Chondrocyte (in vitro differentiated cells): ENCODE measurements at regions not wholly inside any gene's neighbourhood (a gene's known extent, or its start where the extent isn't known, plus 50 kb on each side); places are given as distances from the start of the nearest gene placed in this dataset.

Experiments used
- DNase-seq: peaks from one replicate; pipeline ENCODE4 v3.0.0; 2021; ENCODE audit warnings: mixed read lengths, low spot score
- H3K27ac Mint-ChIP-seq: one replicate; pipeline ENCODE4 v1.8.0; 2021; ENCODE audit warnings: mild to moderate bottlenecking, moderate library complexity, mixed read lengths; ENCODE audit not compliant: unreplicated experiment
- H3K27me3 Mint-ChIP-seq: 2 replicates; pipeline ENCODE4 v1.8.0; 2021; ENCODE audit warnings: low read depth, mixed read lengths
- H3K36me3 Mint-ChIP-seq: 2 replicates; pipeline ENCODE4 v1.8.0; 2021; ENCODE audit warnings: low read depth, mixed read lengths
- H3K4me1 Mint-ChIP-seq: 2 replicates; pipeline ENCODE4 v1.8.0; 2021; ENCODE audit warnings: low read depth, mild to moderate bottlenecking, mixed read lengths
- H3K4me3 Mint-ChIP-seq: one replicate; pipeline ENCODE4 v1.8.0; 2021; ENCODE audit warnings: mild to moderate bottlenecking, moderate library complexity, mixed read lengths; ENCODE audit not compliant: unreplicated experiment
- H3K9me3 Mint-ChIP-seq: 2 replicates; pipeline ENCODE4 v1.8.0; 2021; ENCODE audit warnings: low read depth, mixed read lengths
- CTCF ChIP-seq: fragments of 200-600 bp; sonication (generic); IDR thresholded peaks from 2 replicates; pipeline ENCODE4 v1.5.0; 2021; ENCODE audit warnings: antibody characterized with exemption, mild to moderate bottlenecking, moderate library complexity

- Mint-ChIP-seq H3K4me1 (no peaks in the 10 kb centered on the region), H3K27ac (no peak overlapping the region), H3K9me3 (no peaks in the 10 kb centered on the region), H3K27me3 (no peaks in the 10 kb centered on the region), H3K4me3 (no peak overlapping the region), H3K36me3 (no peaks in the 10 kb centered on the region)
- no peak for TF ChIP-seq CTCF
- DNase-seq: no peak
These were observed 746.7 kb upstream of the C9orf72 start for GRCh38 chr9:28319981-28320380.

DNA sequence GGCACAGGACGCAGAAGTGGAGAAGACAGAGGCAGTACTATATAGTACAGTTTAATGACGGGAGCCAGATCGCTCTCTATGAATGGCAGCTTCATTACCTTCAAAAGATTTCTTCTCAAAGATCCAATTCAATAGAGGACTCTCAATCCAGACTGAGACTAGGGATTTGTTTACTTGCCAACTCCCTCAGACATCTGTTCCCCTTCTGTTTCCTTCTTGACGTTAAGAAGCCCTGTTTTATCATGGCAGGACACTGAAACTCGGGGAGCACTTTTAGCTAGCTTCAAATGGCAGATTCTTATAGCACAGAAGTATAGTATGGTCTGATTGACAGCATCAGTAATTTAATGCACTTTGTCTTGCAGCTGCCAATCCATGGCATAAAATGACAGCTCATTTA, 747.3 kb upstream of the C9orf72 start:
- Mint-ChIP-seq H3K36me3 (no peaks in the 10 kb centered on the region), H3K9me3 (no peaks in the 10 kb centered on the region), H3K27ac (no peak overlapping the region), H3K4me1 (no peaks in the 10 kb centered on the region), H3K4me3 (no peak overlapping the region), H3K27me3 (no peaks in the 10 kb centered on the region)
- TF ChIP-seq CTCF: no peak
- DNase-seq: no peak

GRCh38 chr9:28329323-28329722, 756.0 kb upstream of the C9orf72 start:
- Mint-ChIP-seq H3K27ac (no peak overlapping the region), H3K4me3 (no peak overlapping the region), H3K27me3 (no peaks in the 10 kb centered on the region), H3K4me1 (no peaks in the 10 kb centered on the region), H3K9me3 (peaks cover 4% of the 10 kb centered on the region), H3K36me3 (no peaks in the 10 kb centered on the region)
- no peak for DNase-seq
- no peak for TF ChIP-seq CTCF

- H3K4me1 Mint-ChIP-seq: no peaks in the 10 kb centered on the region
- DNase-seq: no peak
- no peaks in the 10 kb centered on the region for H3K9me3 Mint-ChIP-seq
- H3K27ac Mint-ChIP-seq: no peak overlapping the region
- no peaks in the 10 kb centered on the region for H3K27me3 Mint-ChIP-seq
- no peak overlapping the region for H3K4me3 Mint-ChIP-seq
- H3K36me3 Mint-ChIP-seq: no peaks in the 10 kb centered on the region
- TF ChIP-seq CTCF: no peak
These were observed 759.4 kb upstream of the C9orf72 start for GRCh38 chr9:28332648-28333047.

DNA sequence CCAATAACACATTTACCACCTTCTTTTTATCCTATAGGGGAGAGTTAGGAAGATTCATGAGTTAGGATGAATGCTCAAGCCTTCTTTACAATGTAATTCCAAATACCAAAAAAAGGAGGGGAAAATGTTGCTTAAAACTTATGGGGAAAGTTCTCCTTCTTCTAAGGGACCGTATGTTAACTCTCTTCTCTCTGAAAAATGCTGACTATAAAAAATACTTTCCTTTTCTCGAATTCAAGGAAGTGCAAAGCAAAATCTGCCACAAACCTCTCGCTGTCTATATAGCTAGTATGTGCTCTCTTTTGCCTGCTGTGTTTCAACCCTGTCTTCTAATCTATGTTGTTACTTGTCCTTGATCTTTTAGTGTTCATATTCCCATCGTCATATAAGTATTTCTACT, 768.6 kb upstream of the C9orf72 start:
- Mint-ChIP-seq H3K4me1 (no peaks in the 10 kb centered on the region), H3K27me3 (no peaks in the 10 kb centered on the region), H3K9me3 (no peaks in the 10 kb centered on the region), H3K36me3 (no peaks in the 10 kb centered on the region), H3K4me3 (no peak overlapping the region), H3K27ac (no peak overlapping the region)
- no peak for DNase-seq
- TF ChIP-seq CTCF: no peak
